COR-L47 (cell line): ENCODE measurements at regions not wholly inside any gene's neighbourhood (a gene's known extent, or its start where the extent isn't known, plus 50 kb on each side); places are given as distances from the start of the nearest gene placed in this dataset.
A peak's percentile ranks its signal among the peaks of the same experiment; 100 is the strongest.
"Not testable (repeated sequence)": the region's sequence is repeated elsewhere in the genome, so short reads cannot be mapped to it uniquely, and the experiment has no call there.

Experiments used
- DNase-seq: peaks from one replicate; lab custom pipeline; 2025; lab: John Stamatoyannopoulos, UW

GRCh38 chr16:80254970-80255369 is 285.8 kb upstream of the DYNLRB2 start:
- no peak for DNase-seq

DNA sequence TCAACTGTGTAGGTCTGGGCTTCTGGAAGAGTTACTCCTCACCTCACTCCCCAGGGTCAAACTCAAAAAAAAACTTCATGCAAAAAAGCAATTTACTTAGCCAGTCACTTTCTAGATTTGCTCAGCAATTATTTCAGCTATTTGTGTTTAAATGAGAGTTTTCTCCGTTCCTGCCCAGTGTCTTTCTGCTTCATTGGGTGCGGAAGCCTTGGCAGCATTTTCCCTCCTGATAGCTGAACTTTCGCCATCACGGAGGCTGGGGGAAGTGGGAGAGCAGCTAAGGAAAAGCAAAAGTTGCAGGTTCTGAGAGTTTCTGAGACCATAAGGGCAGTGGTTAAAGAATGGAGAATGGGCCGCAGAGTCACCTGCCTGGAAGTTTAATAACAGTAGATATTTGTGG is 287.1 kb upstream of the DYNLRB2 start:
- DNase-seq: no peak

GRCh38 chr16:80250381-80250780 is 290.4 kb upstream of the DYNLRB2 start:
- DNase-seq: no peak

GRCh38 chr16:80243303-80243702 is 297.5 kb upstream of the DYNLRB2 start:
- DNase-seq: not testable (repeated sequence)

- DNase-seq: not testable (repeated sequence)
Measured at GRCh38 chr16:80242279-80242678, 298.5 kb upstream of the DYNLRB2 start.

GRCh38 chr16:80233097-80233835 is 307.5 kb upstream of the DYNLRB2 start:
- no peak for DNase-seq

GRCh38 chr16:80231888-80232287 is 308.9 kb upstream of the DYNLRB2 start:
- DNase-seq: no peak

DNA sequence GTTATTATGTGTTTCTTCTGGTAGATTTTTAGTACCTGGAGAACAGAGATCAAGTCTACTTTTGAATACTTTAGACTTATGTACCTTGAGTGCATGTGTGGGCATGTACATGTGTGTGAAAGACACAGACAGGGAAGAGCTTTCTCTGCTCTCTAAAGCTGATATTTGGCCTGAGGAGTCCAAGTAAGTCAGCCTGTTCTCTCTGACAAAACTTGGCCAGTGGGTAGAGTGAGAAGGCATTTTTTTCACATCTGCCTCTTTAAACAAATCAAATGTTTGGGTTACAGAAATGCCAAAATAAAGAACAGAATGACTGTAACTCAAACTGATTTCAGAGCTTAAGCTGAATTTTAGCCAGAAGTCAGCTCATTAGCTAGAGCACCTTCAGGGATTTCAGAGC is 309.7 kb upstream of the DYNLRB2 start:
- DNase-seq: no peak

DNA sequence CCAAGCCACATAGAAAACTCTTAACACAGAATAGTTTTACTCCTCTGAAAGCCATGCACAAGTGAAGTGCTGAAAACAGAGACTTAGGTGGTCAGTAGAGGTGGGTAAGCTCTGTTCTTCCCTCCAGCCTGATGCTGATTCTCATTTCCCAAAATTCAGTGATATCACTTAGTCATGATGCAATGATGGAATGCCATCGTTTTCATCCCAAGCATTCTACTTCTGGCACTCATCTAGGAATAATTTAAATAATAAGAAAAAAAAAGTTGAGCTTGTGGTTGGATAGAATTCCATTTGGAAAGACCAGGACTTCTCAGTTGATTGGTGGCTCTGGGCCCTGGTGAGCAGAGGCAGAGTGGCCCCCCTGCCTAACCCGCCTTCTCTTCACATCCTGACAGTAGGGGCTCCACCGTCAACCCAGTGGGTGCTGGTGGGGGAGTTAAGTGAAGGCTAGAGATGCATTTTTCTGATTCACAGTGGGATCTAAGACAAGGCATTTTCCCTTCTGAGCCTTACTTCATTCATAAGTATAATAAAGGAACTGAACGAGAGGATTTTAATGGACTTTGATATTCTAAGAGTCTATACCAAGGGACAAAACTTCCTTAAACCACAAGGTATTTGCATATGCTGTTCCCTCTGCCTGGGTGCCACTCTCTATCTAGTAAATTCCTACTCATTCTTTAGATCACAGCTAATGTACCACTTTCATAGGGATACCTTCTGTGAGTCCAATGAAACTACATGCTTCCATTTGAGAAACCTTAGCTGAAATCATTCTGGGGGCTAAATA is 310.3 kb upstream of the DYNLRB2 start:
- DNase-seq: no peak

DNA sequence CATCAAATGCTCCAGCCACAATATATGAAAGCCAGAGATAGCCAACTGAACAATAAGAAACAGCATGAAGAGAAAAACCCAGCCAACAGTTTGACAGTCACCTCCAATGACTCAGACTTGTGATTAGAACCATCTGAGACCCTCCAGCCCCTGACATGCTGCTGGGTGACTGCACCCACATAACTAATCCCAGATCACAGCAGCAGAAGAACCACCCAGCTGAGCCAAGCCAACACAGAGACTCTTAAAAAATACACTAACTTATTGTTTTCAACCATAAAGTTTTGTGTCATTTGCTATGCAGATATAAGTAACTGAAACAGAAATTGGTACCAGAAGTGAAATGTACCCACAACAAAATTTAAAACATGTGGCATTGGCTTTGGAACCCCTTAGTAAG is 314.3 kb upstream of the DYNLRB2 start:
- DNase-seq: no peak

- DNase-seq: no peak
Measured at GRCh38 chr16:80210787-80211186, 330.0 kb upstream of the DYNLRB2 start.

GRCh38 chr16:80208743-80209142 is 332.1 kb upstream of the DYNLRB2 start:
- no peak for DNase-seq

- no peak for DNase-seq
Measured at GRCh38 chr16:80208015-80208414, 332.8 kb upstream of the DYNLRB2 start.

GRCh38 chr16:80203821-80204220 is 337.0 kb upstream of the DYNLRB2 start:
- DNase-seq: no peak

DNA sequence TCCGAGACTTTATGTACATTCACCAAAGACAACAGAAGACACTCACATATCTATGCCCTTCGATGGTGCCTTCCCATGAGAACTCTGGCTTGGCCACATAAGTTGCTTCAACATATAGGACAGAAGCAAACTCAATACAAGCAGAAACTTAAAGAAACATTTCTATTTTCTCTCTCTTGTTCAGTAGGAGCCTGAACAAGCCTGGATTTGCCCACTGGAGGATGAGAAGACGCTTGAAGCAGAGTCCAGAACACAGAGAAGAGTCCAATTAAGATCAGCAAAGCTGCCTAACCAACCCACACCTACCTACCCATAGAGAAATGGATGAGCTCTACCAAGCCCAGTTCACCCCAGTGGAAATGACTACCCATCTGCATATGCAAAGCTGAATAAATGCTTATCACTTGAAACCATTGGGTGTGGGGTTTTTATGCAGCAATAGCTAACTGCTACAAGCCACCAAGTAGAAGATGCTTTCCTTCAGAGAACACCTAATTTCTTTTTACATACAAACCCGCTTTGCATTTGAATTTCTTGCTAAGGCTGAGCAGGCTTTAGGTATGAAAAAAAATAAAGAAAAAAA is 337.9 kb upstream of the DYNLRB2 start:
- no peak for DNase-seq

GRCh38 chr16:80200079-80200478 is 340.7 kb upstream of the DYNLRB2 start:
- no peak for DNase-seq

DNA sequence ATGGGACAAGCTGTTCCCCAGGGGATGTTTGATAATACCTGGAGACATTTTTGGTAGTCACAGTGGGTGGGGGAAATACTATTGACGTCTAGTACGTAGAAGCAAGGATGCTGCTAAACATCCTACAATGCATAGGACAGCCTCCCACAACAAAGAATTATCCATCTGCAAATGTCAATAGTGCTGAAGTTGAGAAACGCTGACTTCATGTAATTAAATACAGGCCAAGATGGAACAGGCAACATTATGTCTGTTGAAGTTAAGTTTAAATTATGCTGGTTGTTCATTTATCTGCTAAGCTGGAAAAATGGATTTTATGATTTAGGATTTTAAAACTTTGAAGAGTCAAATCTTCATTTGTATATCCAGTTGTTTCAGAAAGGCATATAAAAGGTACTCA is 341.2 kb upstream of the DYNLRB2 start:
- no peak for DNase-seq

- DNase-seq: peak; percentile 21
Measured at GRCh38 chr16:80198311-80199299, 342.2 kb upstream of the DYNLRB2 start.

- DNase-seq: no peak
Measured at GRCh38 chr16:80197741-80198201, 343.0 kb upstream of the DYNLRB2 start.

- DNase-seq: no peak
Measured at GRCh38 chr16:80191928-80192327, 348.9 kb upstream of the DYNLRB2 start.

GRCh38 chr16:80189476-80190175 is 351.2 kb upstream of the DYNLRB2 start:
- DNase-seq: no peak
